ENCODE measurements at regions not wholly inside any gene's neighbourhood (a gene's known extent, or its start where the extent isn't known, plus 50 kb on each side); places are given as distances from the start of the nearest gene placed in this dataset.

DNA sequence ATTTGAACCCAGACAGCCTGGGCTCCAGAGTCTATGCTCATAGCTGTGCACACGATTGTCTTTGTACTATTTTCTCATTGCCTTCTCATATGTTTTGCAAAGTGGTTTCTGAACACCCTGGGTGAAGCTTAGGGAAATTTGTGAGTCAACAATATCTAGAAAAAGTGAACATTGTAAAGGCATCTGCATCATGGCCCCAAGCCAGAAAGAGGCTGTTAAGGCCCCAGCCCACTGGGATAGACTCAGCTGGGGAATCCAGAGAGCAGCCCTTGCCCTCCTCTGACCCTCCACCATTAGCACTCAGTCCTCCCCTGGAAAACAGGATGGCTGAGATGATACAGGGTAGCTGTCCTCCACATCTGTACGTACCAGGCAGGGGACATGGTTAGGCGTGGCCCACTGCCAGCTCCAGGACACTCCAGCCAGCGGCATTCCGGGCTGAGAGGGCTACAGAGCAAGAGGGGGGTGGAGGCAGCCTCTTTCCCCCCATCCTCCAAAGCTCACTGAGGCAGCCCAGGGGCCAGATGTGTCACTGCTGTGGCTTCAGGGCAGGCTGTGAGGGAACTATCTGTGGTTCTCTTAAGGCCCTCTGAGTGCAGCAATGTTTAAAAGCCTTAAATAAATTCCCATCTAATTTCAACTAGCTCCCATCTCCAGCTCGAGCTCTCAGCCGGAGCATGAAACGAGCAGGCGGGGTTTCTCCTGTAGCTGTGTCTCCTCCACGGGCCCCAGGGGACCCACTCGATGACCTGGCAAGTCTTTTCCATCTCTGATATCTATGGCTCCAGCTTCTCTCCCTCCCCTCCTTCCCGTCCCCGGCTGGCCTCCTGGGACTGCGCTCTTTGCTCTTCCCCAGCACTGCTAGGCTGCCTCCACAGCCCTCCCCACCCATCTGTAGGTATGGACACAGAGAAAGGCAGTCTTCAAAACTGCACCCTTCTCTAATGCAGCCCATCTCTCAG is 209.4 kb upstream of the LRFN2 start:
- DNase-seq (ENCODE audit: low read depth), result no peak
- in situ Hi-C loops (cut with HindIII; ENCODE audit: low sequenced_read_pairs), result no loop called here

DNA sequence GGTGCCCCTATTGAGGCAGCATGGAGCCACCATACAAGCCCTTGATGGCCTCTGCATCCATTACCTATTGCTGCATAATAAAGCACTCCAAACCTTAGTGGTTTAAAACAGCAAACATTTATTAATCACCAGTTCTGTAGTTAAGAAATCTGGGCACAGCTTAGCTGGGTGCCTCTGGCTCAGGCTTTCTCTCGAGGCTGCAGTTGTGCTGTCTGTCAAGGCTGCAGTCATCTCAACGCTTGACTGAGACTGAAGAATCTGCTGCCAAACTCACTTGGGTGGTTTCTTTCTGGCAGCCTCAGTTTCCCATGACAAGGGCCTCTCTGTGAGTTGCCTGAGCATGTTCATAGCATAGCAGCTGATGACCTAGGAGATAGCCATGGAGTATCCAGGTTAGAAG is 207.4 kb upstream of the LRFN2 start:
- H3K4me3 ChIP-seq (ENCODE audit: low read depth, low read length), result no peak overlapping the region
- TF ChIP-seq, protein P1, sequence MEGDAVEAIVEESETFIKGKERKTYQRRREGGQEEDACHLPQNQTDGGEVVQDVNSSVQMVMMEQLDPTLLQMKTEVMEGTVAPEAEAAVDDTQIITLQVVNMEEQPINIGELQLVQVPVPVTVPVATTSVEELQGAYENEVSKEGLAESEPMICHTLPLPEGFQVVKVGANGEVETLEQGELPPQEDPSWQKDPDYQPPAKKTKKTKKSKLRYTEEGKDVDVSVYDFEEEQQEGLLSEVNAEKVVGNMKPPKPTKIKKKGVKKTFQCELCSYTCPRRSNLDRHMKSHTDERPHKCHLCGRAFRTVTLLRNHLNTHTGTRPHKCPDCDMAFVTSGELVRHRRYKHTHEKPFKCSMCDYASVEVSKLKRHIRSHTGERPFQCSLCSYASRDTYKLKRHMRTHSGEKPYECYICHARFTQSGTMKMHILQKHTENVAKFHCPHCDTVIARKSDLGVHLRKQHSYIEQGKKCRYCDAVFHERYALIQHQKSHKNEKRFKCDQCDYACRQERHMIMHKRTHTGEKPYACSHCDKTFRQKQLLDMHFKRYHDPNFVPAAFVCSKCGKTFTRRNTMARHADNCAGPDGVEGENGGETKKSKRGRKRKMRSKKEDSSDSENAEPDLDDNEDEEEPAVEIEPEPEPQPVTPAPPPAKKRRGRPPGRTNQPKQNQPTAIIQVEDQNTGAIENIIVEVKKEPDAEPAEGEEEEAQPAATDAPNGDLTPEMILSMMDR (IDR thresholded peaks at IDR 0.05; ENCODE audit: low read depth, low read length, missing control alignments), result no peak
- in situ Hi-C loops (cut with HindIII; ENCODE audit: low sequenced_read_pairs), result no loop called here
- DNase-seq (ENCODE audit: low read depth), result no peak

More for the DNA sequence above, 209.4 kb upstream of the LRFN2 start:
- TF ChIP-seq, protein P1 (IDR thresholded peaks at IDR 0.05; ENCODE audit: low read depth, low read length, missing control alignments), result no peak
- H3K4me3 ChIP-seq (ENCODE audit: low read depth, low read length), result no peak overlapping the region

DNA sequence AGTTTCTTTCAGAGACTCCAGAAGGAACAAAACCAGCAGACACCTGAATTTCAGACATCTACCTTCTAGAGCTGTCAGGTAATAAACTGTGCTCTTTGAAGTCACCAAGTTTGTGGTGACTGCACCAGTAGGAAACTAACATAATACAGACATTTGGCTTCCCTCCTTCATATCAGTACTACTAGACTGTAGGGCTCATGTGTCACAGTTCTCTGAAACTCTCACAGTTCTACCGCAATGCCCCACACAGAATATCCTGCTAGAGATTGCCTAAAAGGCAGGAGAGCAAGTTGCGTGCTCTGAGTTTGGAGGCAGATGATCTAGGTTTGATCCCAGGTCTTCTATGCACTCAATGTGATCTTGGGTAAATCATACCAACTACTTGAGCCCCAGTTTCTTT is 205.0 kb upstream of the LRFN2 start:
- DNase-seq (ENCODE audit: low read depth), result no peak
- H3K4me3 ChIP-seq (ENCODE audit: low read depth, low read length), result no peak overlapping the region
- TF ChIP-seq, protein P1 (IDR thresholded peaks at IDR 0.05; ENCODE audit: low read depth, low read length, missing control alignments), result no peak
- in situ Hi-C loops (cut with HindIII; ENCODE audit: low sequenced_read_pairs), result no loop called here

DNA sequence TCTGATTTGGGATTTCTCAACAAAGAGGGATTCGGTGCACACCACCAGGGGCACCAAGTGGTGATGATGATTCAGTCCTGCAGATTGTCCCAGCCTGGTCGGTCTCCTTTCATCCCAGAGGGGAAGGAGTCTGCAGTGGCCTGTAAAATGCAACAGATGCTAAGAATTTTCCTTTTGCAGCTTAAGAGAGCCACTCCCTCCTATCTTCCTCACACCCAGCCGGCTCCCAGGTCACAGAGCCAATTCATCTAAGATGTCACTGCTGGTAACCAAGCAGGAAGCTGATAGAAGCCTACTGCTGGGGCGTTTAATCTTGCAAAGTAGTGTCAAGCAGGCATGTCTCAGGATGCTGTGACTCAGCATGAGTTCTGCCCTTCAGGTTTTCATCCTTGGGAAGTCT is 203.8 kb upstream of the LRFN2 start:
- in situ Hi-C loops (cut with HindIII; ENCODE audit: low sequenced_read_pairs), result no loop called here
- no peak for DNase-seq (ENCODE audit: low read depth)
- TF ChIP-seq, protein P1 (IDR thresholded peaks at IDR 0.05; ENCODE audit: low read depth, low read length, missing control alignments), result no peak
- no peak overlapping the region for H3K4me3 ChIP-seq (ENCODE audit: low read depth, low read length)

DNA sequence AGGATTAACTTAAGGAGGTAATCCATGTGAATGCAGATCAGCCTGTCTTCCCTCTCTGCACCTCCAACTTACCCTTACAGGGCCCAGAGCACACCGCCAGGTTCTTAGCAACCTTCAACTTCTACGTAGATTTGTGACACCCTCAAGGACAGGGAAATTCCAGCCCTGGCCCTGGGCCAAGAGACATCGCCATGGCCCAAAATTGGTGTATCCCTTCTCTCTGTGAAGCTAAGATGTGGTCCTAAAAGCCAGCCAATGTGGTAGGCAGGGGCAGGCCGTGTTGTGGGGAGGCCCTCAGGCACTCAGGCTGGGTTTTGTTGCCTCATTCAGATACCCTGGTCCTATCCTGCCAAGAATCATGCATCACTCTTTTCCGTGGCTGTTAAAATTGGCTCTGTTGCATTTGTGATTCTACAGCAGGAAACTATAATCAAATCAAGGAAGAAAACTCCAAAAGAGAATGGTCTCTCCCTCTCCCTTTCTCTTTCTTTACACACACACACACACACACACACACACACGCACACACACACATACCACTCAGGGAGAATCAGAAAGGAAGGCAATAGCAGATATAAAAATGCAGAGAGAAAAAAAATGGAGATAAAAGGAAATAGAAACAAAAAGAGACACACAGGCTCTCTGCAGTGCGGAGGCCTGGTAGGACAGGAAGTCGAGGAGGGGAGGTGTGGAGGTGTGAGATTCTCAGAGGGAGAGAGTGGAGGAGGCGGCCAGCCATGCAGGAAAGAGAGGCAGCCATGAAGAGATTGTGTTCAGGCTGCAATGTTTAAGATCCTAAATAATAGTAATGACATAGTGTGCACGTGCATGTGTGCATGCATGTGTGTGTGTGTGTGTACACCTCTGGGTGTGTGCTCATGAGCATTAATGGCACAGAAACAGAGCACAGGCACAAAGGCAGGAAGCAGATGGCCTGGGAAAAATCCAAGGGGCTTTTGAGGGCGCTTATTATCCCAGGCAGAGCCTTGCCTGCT is 201.8 kb upstream of the LRFN2 start:
- in situ Hi-C loops (cut with HindIII; ENCODE audit: low sequenced_read_pairs), result no loop called here
- DNase-seq (ENCODE audit: low read depth), result no peak

More for the DNA sequence above, 201.8 kb upstream of the LRFN2 start:
- TF ChIP-seq, protein P1 (IDR thresholded peaks at IDR 0.05; ENCODE audit: low read depth, low read length, missing control alignments), result no peak
- no peak overlapping the region for H3K4me3 ChIP-seq (ENCODE audit: low read depth, low read length)

Measured in astrocyte of the cerebellum (primary cell).